RCC 7860 (cell line): ENCODE measurements at regions not wholly inside any gene's neighbourhood (a gene's known extent, or its start where the extent isn't known, plus 50 kb on each side); places are given as distances from the start of the nearest gene placed in this dataset.
"Not testable (repeated sequence)": the region's sequence is repeated elsewhere in the genome, so short reads cannot be mapped to it uniquely, and the experiment has no call there.

ENCODE experiments used
- DNase-seq: peaks from one replicate; pipeline ENCODE4 v3.0.0-alpha.2; 2015; ENCODE audit warnings: low spot score
- FAIRE-seq: peaks from 2 replicates; lab custom pipeline; 2012; peaks lifted over from hg19 to GRCh38; lab: Jason Lieb, UNC

DNA sequence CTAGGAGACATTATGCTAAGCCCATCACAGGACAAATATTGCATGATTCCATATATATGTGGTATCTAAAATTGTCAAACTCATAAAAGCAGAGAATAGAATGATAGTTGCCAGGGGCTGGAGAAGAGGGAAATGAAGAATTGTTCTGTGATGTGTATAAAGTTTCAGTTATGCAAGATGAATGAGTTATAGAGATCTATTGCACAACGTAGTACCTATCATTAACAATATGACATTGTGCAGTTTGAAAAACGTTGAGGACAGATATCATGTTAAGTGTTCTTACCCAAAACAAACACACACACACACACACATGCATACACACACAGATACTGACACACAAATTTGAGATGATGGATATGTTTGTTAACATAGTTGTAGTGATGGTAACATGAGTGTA, 871.6 kb upstream of the GOT2 start:
- no peak for DNase-seq
- FAIRE-seq, result no peak

DNA sequence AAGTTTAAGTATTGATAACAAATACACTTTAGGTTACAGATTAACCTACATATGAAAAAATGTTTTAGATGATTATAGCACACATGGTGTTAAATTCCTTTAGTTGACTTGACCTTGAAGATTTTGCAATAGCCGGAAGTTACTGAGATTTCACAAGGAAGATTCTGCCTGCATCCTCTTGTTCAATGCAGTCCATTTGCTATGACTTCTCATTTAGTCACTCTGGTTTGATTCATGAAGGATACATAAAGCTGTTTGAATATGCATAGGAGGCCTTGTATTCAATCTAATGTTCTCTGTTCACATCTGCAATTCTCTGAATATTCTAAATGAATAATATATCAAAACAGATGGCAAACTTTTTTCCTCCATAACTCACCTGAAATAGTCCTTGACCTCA, 870.2 kb upstream of the GOT2 start:
- DNase-seq (no peak), FAIRE-seq (no peak)

DNA sequence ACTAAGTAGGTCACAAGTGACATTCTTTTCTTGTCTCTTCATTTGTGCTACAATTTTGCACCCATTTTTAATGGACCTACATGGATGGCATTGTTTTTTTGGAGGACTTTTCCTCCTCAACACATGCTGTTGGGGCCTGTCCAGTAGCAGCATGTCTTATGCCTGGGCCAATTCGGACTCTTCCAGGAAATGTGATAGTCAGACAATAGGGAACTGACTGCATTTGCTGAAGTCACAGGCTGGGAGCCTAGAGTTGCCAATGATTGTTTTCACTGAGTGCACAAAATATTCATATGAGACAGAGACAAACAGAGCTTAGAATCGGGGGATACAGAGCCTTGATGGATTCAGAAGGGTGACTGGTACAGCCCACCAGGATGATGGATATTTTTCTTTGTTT, 867.3 kb upstream of the GOT2 start:
- no peak for FAIRE-seq

GRCh38 chr16:59597269-59597668, 863.2 kb upstream of the GOT2 start:
- DNase-seq (no peak), FAIRE-seq (no peak)

More for the DNA sequence above, 867.3 kb upstream of the GOT2 start:
- no peak for DNase-seq

- FAIRE-seq (no peak), DNase-seq (no peak)
Observed at GRCh38 chr16:59596693-59597092, 862.6 kb upstream of the GOT2 start.

GRCh38 chr16:59593194-59593661, 859.1 kb upstream of the GOT2 start:
- DNase-seq, result peak; percentile 13
- no peak for FAIRE-seq

DNA sequence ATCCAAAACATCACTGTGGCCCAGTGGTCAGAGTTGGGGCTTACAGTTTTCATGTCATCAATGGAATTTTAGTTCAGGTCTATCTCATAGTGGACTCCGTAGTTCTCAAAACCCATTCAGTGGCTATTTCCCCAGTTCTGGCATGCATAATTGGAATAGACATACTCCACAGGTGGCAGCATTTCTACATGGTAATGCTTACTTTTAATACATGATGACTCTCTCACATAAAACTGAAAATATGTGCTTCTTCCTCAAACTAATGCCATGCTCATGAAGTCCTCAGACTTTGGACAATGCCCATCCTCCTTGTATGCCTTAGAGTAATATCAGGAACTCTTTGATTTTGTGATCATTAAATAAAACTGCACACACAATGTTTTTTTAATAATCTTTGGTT, 857.4 kb upstream of the GOT2 start:
- DNase-seq (no peak), FAIRE-seq (no peak)

DNA sequence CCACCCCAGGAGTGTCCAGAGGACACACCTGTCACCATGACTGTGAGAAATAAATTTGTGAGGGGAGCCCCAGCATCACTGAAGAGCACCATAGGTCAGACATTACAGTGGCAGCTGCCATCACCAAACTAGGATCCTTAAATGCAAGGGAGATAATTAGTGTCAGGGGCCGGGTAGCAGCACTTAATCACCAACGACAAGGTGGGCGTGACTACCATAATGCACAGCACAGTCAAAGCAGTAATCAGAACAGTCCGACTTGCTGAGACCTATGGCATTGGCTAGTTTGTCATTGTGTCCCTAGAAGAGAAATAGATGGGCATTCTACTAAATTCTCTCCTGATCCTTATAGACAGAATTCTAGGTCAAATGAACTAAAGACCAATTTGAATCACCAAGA, 856.7 kb upstream of the GOT2 start:
- no peak for DNase-seq
- FAIRE-seq, result no peak

- FAIRE-seq (no peak), DNase-seq (no peak)
Observed at GRCh38 chr16:59586331-59586730, 852.2 kb upstream of the GOT2 start.

GRCh38 chr16:59574296-59574695, 840.2 kb upstream of the GOT2 start:
- FAIRE-seq (no peak), DNase-seq (no peak)

DNA sequence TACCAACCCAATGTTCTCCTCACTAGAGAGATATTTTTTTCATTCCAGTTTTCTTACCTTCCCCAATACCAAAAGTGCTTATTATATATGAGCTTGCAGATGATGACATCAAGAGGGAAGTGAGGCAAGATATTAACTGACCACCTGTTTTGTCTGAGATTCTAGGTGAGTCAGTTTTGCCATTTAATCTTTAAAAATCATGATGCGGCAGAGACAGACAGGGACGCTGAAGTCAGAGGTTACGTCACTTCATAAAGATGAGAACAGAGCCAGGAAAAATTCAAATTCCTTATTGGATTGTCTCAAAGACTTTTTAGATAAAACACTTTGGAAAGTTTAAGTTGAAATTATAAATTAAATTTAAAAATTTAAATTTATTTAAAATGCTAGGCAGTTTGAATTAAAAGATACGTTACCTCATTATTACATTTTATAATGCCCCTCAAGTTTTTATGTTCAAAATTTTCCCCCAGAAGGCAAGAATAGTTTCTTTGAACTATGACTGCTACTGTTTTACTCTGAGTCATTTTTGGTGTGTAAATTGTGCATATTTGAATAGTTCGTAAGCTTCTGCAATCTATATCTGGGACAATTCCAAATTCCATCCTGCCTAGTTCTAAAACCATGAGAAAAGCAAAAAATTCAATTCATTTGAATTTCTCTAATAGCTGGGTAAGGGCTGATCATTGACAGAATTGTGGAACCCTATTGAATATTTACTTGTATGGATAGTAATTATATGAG, 839.6 kb upstream of the GOT2 start:
- peak; percentile 65 for FAIRE-seq
- peak; percentile 71 for DNase-seq

DNA sequence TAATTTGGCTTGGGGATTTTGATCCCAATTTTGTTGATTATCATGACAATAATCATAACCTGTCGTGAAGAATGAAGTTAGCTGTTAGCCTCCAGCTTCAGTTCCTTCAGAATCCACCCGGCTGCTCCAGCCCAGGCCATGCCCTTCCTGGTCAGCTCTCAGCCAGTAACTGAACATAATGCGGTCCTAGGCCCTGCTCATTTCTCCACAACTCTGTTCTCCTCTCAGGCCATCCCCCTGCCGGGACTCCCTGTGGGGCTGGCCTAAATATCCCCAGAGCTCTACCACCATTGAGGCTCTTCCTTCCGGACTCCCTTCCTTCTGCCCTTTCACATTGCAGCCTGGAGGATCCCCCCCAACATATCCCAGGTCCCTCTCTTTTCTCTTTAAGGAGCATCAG, 833.4 kb upstream of the GOT2 start:
- DNase-seq (no peak), FAIRE-seq (no peak)

GRCh38 chr16:59566446-59566845, 832.3 kb upstream of the GOT2 start:
- DNase-seq (no peak), FAIRE-seq (no peak)

DNA sequence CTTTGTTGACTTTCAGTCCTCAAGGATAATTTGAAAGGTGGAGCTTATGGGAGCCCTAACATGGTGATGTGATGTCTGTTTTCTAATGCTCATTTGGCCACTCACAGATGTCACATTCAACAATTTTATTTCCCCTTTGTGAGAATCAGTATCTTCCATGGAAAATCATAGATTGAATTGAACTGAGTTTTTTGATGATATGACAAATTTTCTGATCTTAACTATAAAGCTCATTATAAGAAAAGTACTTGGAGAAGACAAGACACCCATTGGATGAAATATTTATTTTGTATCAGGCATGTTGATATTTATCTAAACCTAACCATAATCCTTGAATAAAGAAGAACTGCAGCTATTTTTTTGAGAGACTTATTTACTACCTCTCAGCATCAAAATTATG, 824.6 kb upstream of the GOT2 start:
- DNase-seq (no peak), FAIRE-seq (no peak)

- DNase-seq, result no peak
- FAIRE-seq, result no peak
Observed at GRCh38 chr16:59552164-59552563, 818.0 kb upstream of the GOT2 start.

GRCh38 chr16:59545721-59546120, 811.6 kb upstream of the GOT2 start:
- DNase-seq, result no peak
- FAIRE-seq, result no peak

GRCh38 chr16:59543641-59544040, 809.5 kb upstream of the GOT2 start:
- FAIRE-seq (peak; percentile 14), DNase-seq (peak; percentile 41)

GRCh38 chr16:59540621-59541020, 806.5 kb upstream of the GOT2 start:
- FAIRE-seq (no peak), DNase-seq (peak; percentile 44)

DNA sequence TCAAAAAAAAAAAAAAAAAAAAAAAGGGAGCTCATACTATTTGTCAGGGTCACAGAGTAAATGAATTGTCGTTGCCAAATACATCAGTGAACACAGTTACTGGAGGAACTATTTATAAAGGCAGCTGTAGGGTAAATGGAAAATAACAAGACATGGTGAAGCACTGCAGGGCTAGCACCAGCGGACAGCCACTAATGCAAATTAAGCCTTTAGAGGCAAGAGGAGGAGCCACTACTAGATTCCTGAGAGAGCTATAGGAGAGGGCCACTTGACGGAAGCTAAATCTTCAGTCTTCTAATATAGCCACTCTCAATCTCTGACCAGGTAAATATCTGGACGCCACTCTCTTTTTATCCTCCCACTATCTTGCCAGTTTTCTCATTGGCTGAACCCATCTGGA, 801.2 kb upstream of the GOT2 start:
- FAIRE-seq, result no peak
- DNase-seq, result peak; percentile 0

- DNase-seq (peak; percentile 42), FAIRE-seq (no peak)
Observed at GRCh38 chr16:59527206-59527997, 793.3 kb upstream of the GOT2 start.

DNA sequence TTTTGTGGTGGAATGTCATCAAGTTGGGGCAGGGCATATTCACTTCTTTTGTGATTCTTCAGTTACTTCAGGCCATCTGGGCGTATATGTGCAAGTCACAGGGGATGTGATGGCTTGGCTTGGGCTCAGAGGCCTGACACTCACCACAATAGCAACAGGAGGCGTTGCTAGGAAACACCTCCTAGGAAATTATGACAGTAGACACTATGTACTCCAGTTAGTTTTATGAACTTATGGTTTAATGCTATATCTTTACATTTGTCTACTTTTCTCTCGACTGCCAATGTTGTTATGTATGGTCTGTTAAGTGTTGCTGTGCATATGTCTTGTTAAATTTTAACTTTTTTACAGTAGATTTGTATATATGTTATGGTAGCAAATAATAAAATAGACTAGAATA, 788.7 kb upstream of the GOT2 start:
- FAIRE-seq (no peak), DNase-seq (no peak)

DNA sequence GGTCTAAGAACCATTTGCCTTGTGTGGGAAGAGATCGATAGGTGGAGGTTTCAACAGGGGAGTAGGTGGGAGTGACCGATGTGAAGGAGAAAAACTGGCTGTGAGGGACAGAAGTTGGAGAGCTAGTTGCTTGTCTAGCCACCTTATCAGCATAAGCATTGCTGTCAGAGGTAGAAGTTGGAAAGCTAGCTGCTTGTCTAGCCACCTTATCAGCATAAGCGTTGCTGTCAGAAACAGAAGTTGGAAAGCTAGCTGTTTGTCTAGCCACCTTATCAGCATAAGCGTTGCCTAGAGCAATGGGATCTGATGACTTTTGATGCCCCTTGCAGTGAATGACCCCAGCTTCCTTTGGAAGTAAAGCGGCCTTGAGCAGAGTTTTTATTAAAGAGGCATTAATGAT, 784.6 kb upstream of the GOT2 start:
- DNase-seq, FAIRE-seq: not testable (repeated sequence)
